ENCODE measurements at regions not wholly inside any gene's neighbourhood (a gene's known extent, or its start where the extent isn't known, plus 50 kb on each side); places are given as distances from the start of the nearest gene placed in this dataset.

- TF ChIP-seq CTCF (IDR thresholded peaks at IDR 0.05) (no peak), ZBTB33 (IDR thresholded peaks at IDR 0.05; ENCODE audit: borderline replicate concordance, low read depth) (no peak), SMC3 (IDR thresholded peaks at IDR 0.05; ENCODE audit: low read depth, low read length) (no peak), FOXM1 (IDR thresholded peaks at IDR 0.05; ENCODE audit: low read depth) (no peak), JUND (IDR thresholded peaks at IDR 0.05) (no peak), REST (IDR thresholded peaks at IDR 0.05; ENCODE audit: low read depth, low read length) (no peak), RAD21 (IDR thresholded peaks at IDR 0.05; ENCODE audit: low read length) (no peak), NRF1 (IDR thresholded peaks at IDR 0.05; ENCODE audit: low read depth, low read length) (no peak), POLR2AphosphoS5 (IDR thresholded peaks at IDR 0.05; ENCODE audit: low read depth, low read length) (no peak)
Measured at GRCh38 chr3:17848102-17848501, 105.7 kb upstream of the TBC1D5 start.

Measured in SK-N-SH (cell line).